Left lung (tissue), 4 donors: ENCODE measurements at regions not wholly inside any gene's neighbourhood (a gene's known extent, or its start where the extent isn't known, plus 50 kb on each side); places are given as distances from the start of the nearest gene placed in this dataset.

Experiments used
- ATAC-seq: fragments of 200-7000 bp; cut with Tn5 transposase; one replicate; pipeline ENCODE4 v1.9.1; 2020; ENCODE audit warnings: moderate library complexity
- DNase-seq, 4 donors: peaks; one replicate each; pipeline ENCODE4 v3.0.0-alpha.2; 2013 to 2020
- H3K27ac ChIP-seq, 2 donors: fragments of 200-600 bp; sonication (generic) in 1 of 2; one replicate each; pipeline versions ENCODE4 v1.5.0 to v1.8.0; 2020 to 2021
- H3K27me3 ChIP-seq, 2 donors: fragments of 200-600 bp; sonication (generic) in 1 of 2; one replicate each; pipeline versions ENCODE4 v1.5.0 to v1.8.0; 2020 to 2021
- H3K36me3 ChIP-seq, 2 donors: fragments of 200-600 bp; sonication (generic) in 1 of 2; one replicate each; pipeline versions ENCODE4 v1.5.0 to v1.8.0; 2020 to 2021
- H3K4me1 ChIP-seq, 2 donors: fragments of 200-600 bp; one replicate each; pipeline ENCODE4 v1.8.0; 2021
- H3K4me3 ChIP-seq, 2 donors: fragments of 200-600 bp; sonication (generic) in 1 of 2; one replicate each; pipeline versions ENCODE4 v1.5.0 to v1.8.0; 2020 to 2021; ENCODE audit warnings: mild to moderate bottlenecking in 1 of 2
- H3K9me3 ChIP-seq, 2 donors: fragments of 200-600 bp; sonication (generic) in 1 of 2; one replicate each; pipeline versions ENCODE4 v1.5.0 to v1.8.0; 2020 to 2021
- CTCF ChIP-seq, 2 donors: fragments of 200-600 bp; sonication (generic) in 1 of 2; IDR thresholded peaks; one replicate each; pipeline versions ENCODE4 v1.5.0 to v1.8.0; 2021; ENCODE audit warnings: antibody characterized with exemption in 2 of 2
- intact Hi-C, 2 donors: fragments of 100-400 bp; cut with DNase I; formaldehyde crosslinking; loops; one replicate each; pipeline versions ENCODE4 v1.11.2 to v1.14.2; 2022
- donor health status: DM: no; HTN: yes; CAD: no.
- donor health status: DM: no; HTN: no; CAD: no.

GRCh38 chr11:79864882-79865281, 424.1 kb upstream of the TENM4 start:
- Histone ChIP-seq H3K4me3 (no peak overlapping the region), H3K27ac (no peak overlapping the region), H3K36me3 (no peaks in the 10 kb centered on the region), H3K9me3 (peaks cover 0 to 15% of the 10 kb centered on the region in 2 donors), H3K27me3 (no peaks in the 10 kb centered on the region), H3K4me1 (no peaks in the 10 kb centered on the region)
- no peak for TF ChIP-seq CTCF (IDR thresholded peaks at IDR 0.05)
- intact Hi-C loops = no loop called here
- ATAC-seq (no peak), DNase-seq (peak in 1 of 4 donors; percentile 45)

GRCh38 chr11:79860336-79860735, 419.5 kb upstream of the TENM4 start:
- no peaks in the 10 kb centered on the region for H3K27me3 ChIP-seq
- TF ChIP-seq CTCF (IDR thresholded peaks at IDR 0.05) = no peak
- ATAC-seq (peak; percentile 89), DNase-seq (no peak)
- peaks cover 0 to 2% of the 10 kb centered on the region in 2 donors for H3K9me3 ChIP-seq
- no peaks in the 10 kb centered on the region for H3K36me3 ChIP-seq
- H3K27ac ChIP-seq = no peak overlapping the region
- H3K4me1 ChIP-seq = no peaks in the 10 kb centered on the region
- intact Hi-C loops = no loop called here
- no peak overlapping the region for H3K4me3 ChIP-seq

DNA sequence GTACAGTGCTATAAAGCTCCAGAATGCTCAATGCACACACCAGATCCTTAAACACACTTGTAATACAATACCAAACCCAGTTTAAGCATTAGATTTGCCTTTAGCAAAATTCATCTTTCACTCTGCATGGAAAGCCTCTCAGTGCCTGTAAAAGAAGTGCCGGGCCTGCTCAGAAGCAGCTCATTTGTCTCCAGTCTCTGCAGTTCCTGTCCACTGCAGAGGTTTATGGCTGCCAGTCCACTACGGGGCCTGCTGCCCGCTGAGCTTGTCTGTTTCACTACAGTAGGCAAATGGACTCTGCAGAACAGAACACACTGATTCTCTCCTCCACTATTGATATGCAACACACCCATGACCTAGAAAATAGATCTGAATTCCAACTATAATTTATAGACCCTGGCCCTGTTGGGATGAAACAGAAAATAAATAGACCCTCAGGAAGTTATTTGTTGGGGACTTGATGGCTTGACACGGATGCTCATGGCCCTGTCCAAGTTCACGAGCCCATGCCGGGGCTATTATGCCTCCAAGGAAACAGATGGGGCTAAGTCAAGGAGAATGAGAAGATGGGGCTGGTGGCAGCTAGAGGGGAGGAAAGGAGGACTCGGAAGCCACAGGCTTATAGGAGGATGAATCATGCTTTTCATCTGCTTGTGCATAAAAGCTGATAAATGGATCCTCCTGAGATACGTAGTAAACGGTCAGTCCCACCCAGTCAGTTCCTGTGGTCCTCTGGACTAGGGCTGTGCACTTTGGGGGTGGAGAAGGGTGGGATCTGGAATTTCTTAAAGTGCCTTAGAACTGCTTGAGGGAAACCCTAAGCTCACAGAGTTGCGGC, 416.8 kb upstream of the TENM4 start:
- no peaks in the 10 kb centered on the region for H3K9me3 ChIP-seq
- DNase-seq = no peak
- intact Hi-C loops = no loop called here

DNA sequence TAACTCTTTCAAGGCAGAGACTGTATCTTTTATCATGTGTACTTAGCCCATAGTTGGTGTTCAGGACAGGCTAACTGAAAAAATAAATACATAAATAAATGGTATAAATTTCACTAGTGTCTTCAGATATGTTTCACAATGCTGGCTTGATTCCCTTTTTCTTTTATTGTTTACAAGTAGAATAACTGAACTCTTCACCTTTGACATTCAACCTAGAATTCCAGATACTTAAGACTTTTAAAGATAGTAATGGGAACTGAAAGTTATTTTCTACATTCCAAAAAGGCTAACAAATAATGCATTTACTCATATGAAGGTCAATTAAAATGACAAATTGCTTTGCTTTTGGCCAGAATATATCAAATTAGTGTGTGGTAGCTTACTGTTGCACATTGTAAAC, 411.3 kb upstream of the TENM4 start:
- ATAC-seq (no peak), DNase-seq (no peak)
- Histone ChIP-seq H3K4me1 (no peaks in the 10 kb centered on the region), H3K27ac (no peak overlapping the region), H3K4me3 (no peak overlapping the region), H3K27me3 (no peaks in the 10 kb centered on the region), H3K9me3 (no peaks in the 10 kb centered on the region), H3K36me3 (no peaks in the 10 kb centered on the region)
- intact Hi-C loops = no loop called here
- no peak for TF ChIP-seq CTCF (IDR thresholded peaks at IDR 0.05)

More for the DNA sequence above, 416.8 kb upstream of the TENM4 start:
- no peak overlapping the region for H3K27ac ChIP-seq
- no peaks in the 10 kb centered on the region for H3K36me3 ChIP-seq
- no peak overlapping the region for H3K4me3 ChIP-seq
- no peaks in the 10 kb centered on the region for H3K27me3 ChIP-seq
- H3K4me1 ChIP-seq = no peaks in the 10 kb centered on the region
- no peak for TF ChIP-seq CTCF (IDR thresholded peaks at IDR 0.05)
- no peak for ATAC-seq

DNA sequence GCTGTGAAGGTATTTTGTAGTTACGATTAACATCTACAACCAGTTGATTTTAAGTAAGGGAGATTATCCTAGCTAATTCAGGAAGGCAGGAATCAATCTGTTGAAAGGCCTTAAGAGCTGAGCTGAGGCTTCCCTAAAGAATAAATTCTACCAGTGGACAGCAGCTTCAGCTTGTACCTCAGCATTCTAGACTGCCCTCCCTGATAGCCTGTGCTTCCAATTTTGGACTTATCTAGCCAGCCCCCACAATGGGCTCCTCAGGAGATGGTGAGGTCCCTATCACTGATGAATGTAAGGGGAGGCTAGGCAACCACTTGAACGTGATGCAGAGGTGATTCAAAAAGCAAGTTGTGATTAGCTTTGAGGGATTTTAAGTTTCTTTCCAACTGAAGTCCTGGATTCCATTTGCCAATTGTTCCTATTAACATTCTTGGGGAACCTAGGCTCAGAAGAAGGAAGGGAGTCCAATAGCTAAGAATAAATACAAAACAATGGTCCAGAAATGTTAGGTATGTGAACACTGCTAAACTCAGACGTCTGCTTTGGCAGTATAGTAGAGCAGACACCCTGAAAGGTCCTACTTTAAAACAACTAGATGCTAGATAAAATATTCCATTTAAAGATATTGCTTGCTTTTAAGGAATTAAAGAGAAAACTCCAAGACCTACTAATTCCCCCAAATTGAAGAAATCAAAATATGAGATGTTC, 404.3 kb upstream of the TENM4 start:
- Histone ChIP-seq H3K36me3 (no peaks in the 10 kb centered on the region), H3K27me3 (no peaks in the 10 kb centered on the region), H3K27ac (no peak overlapping the region), H3K4me1 (no peaks in the 10 kb centered on the region), H3K9me3 (no peaks in the 10 kb centered on the region), H3K4me3 (no peak overlapping the region)
- intact Hi-C loops = no loop called here
- DNase-seq = no peak
- TF ChIP-seq CTCF (IDR thresholded peaks at IDR 0.05) = no peak
- ATAC-seq = no peak
